H9 (cell line): ENCODE measurements at regions not wholly inside any gene's neighbourhood (a gene's known extent, or its start where the extent isn't known, plus 50 kb on each side); places are given as distances from the start of the nearest gene placed in this dataset.

Source experiments
- DNase-seq: peaks from one replicate; pipeline ENCODE4 v3.0.0-alpha.2; 2017
- H2AFZ ChIP-seq: one replicate; pipeline ENCODE4 v1.6.1; 2013; ENCODE audit warnings: mild to moderate bottlenecking, low read length, control low read depth, moderate library complexity
- H2AK5ac ChIP-seq: 2 replicates; pipeline ENCODE4 v1.6.1; 2013; ENCODE audit warnings: low read length, control low read depth, mixed read lengths; ENCODE audit not compliant: insufficient read length
- H2BK120ac ChIP-seq: one replicate; pipeline ENCODE4 v1.6.1; 2013; ENCODE audit warnings: low read depth, mild to moderate bottlenecking, low read length, control low read depth, inconsistent platforms; ENCODE audit not compliant: poor library complexity, severe bottlenecking
- H2BK12ac ChIP-seq: 2 replicates; pipeline ENCODE4 v1.6.1; 2013; ENCODE audit warnings: low read length, control low read depth, mixed read lengths, low read depth; ENCODE audit not compliant: insufficient read length
- H2BK15ac ChIP-seq: 2 replicates; pipeline ENCODE4 v1.6.1; 2013; ENCODE audit warnings: low read depth, low read length, control low read depth
- H2BK20ac ChIP-seq: one replicate; pipeline ENCODE4 v1.6.1; 2013; ENCODE audit warnings: low read depth, mild to moderate bottlenecking, low read length, control low read depth, inconsistent platforms; ENCODE audit not compliant: poor library complexity, severe bottlenecking
- H2BK5ac ChIP-seq: 2 replicates; pipeline ENCODE4 v1.6.1; 2013; ENCODE audit warnings: low read length, control low read depth, mixed read lengths; ENCODE audit not compliant: insufficient read length
- H3K14ac ChIP-seq: 2 replicates; pipeline ENCODE4 v1.6.1; 2013; ENCODE audit warnings: low read length, control low read depth; ENCODE audit not compliant: insufficient read depth
- H3K18ac ChIP-seq: 2 replicates; pipeline ENCODE4 v1.6.1; 2013; ENCODE audit warnings: low read depth, mild to moderate bottlenecking, mixed read lengths, low read length, control low read depth; ENCODE audit not compliant: insufficient read length
- H3K23ac ChIP-seq: 2 replicates; pipeline ENCODE4 v1.6.1; 2013; ENCODE audit warnings: low read length, control low read depth, mixed read lengths, low read depth; ENCODE audit not compliant: insufficient read length
- H3K23me2 ChIP-seq: 2 replicates; pipeline ENCODE4 v1.6.1; 2013; ENCODE audit warnings: low read depth, mild to moderate bottlenecking, mixed read lengths, low read length, control low read depth; ENCODE audit not compliant: insufficient read length, poor library complexity, severe bottlenecking
- H3K27ac ChIP-seq: 2 replicates; pipeline ENCODE4 v1.5.1; 2013; ENCODE audit warnings: low read length, control low read depth, mixed read lengths, low read depth; ENCODE audit not compliant: insufficient read length
- H3K27me3 ChIP-seq: 2 replicates; pipeline ENCODE4 v1.6.1; 2013; ENCODE audit warnings: low read length, control low read depth, inconsistent platforms; ENCODE audit not compliant: insufficient read depth
- H3K4ac ChIP-seq: 2 replicates; pipeline ENCODE4 v1.6.1; 2013; ENCODE audit warnings: low read depth, mild to moderate bottlenecking, control low read depth, inconsistent platforms, low read length, moderate library complexity
- H3K4me1 ChIP-seq: 2 replicates; pipeline ENCODE4 v1.6.1; 2013; ENCODE audit warnings: low read length, control low read depth, inconsistent platforms; ENCODE audit not compliant: insufficient read depth
- H3K4me2 ChIP-seq: 2 replicates; pipeline ENCODE4 v1.6.1; 2013; ENCODE audit warnings: low read length, control low read depth, mixed read lengths; ENCODE audit not compliant: insufficient read length, insufficient read depth
- H3K56ac ChIP-seq: 2 replicates; pipeline ENCODE4 v1.6.1; 2013; ENCODE audit warnings: low read depth, mild to moderate bottlenecking, mixed read lengths, low read length, control low read depth; ENCODE audit not compliant: insufficient read length
- H3K79me1 ChIP-seq: 2 replicates; pipeline ENCODE4 v1.6.1; 2013; ENCODE audit warnings: low read depth, mild to moderate bottlenecking, moderate library complexity, low read length, control low read depth, inconsistent platforms; ENCODE audit not compliant: insufficient read depth, poor library complexity, severe bottlenecking
- H3K79me2 ChIP-seq: 2 replicates; pipeline ENCODE4 v1.6.1; 2013; ENCODE audit warnings: low read length, control low read depth, inconsistent platforms; ENCODE audit not compliant: insufficient read depth
- H3K9ac ChIP-seq: 2 replicates; pipeline ENCODE4 v1.6.1; 2013; ENCODE audit warnings: low read length, control low read depth, mixed read lengths; ENCODE audit not compliant: insufficient read length; ENCODE audit errors: extremely low read depth
- H3K9me3 ChIP-seq: one replicate; pipeline ENCODE4 v1.6.1; 2013; ENCODE audit warnings: low read depth, low read length, inconsistent platforms; ENCODE audit not compliant: control insufficient read depth
- H3T11ph ChIP-seq: one replicate; pipeline ENCODE4 v1.6.1; 2013; ENCODE audit warnings: mild to moderate bottlenecking, low read length, control low read depth, inconsistent platforms
- H4K20me1 ChIP-seq: one replicate; pipeline ENCODE4 v1.6.1; 2013; ENCODE audit not compliant: control insufficient read depth, insufficient read length, insufficient read depth
- H4K5ac ChIP-seq: 2 replicates; pipeline ENCODE4 v1.6.1; 2013; ENCODE audit warnings: low read depth, mild to moderate bottlenecking, mixed read lengths, low read length, control low read depth; ENCODE audit not compliant: insufficient read length
- H4K8ac ChIP-seq: replicated peaks from 2 replicates; pipeline ENCODE4 v1.6.1; 2013; ENCODE audit warnings: low read length, control low read depth, mixed read lengths, low read depth; ENCODE audit not compliant: insufficient read length
- H4K91ac ChIP-seq: 2 replicates; pipeline ENCODE4 v1.6.1; 2013; ENCODE audit warnings: low read depth, mild to moderate bottlenecking, moderate library complexity, mixed read lengths, low read length, control low read depth; ENCODE audit not compliant: insufficient read length
- H3K27ac Mint-ChIP-seq, 3 experiments: 2 replicates in 2 of 3; 3 replicates in 1 of 3; pipeline ENCODE4 v1.8.0; 2020 to 2021; ENCODE audit warnings: mixed read lengths in 3 of 3, mild to moderate bottlenecking in 1 of 3, moderate library complexity in 1 of 3
- H3K27me3 Mint-ChIP-seq: 2 replicates; pipeline ENCODE4 v1.8.0; 2021; ENCODE audit warnings: low read depth, mild to moderate bottlenecking, moderate library complexity, mixed read lengths
- H3K36me3 Mint-ChIP-seq, 3 experiments: 2 replicates in 2 of 3; 3 replicates in 1 of 3; pipeline ENCODE4 v1.8.0; 2020 to 2021; ENCODE audit warnings: low read depth in 3 of 3, mixed read lengths in 3 of 3; ENCODE audit not compliant: insufficient read depth in 1 of 3
- H3K4me1 Mint-ChIP-seq, 2 experiments: 2 replicates each; pipeline ENCODE4 v1.8.0; 2020; ENCODE audit warnings: mixed read lengths in 2 of 2
- H3K4me3 Mint-ChIP-seq, 2 experiments: 2 replicates in 1 of 2; 3 replicates in 1 of 2; pipeline ENCODE4 v1.8.0; 2020 to 2021; ENCODE audit warnings: mild to moderate bottlenecking in 2 of 2, mixed read lengths in 2 of 2, moderate library complexity in 1 of 2
- H3K9me3 Mint-ChIP-seq, 2 experiments: 2 replicates in 1 of 2; 3 replicates in 1 of 2; pipeline ENCODE4 v1.8.0; 2020; ENCODE audit warnings: mild to moderate bottlenecking in 2 of 2, mixed read lengths in 2 of 2, moderate library complexity in 1 of 2
- CTCF ChIP-seq: fragments of 200-600 bp; sonication (generic); conservative IDR thresholded peaks from 3 replicates; pipeline ENCODE4 v1.8.0; 2021; ENCODE audit warnings: antibody characterized with exemption, mild to moderate bottlenecking

- Histone ChIP-seq H3K4me2 (no peak overlapping the region), H3K18ac (no peak overlapping the region), H3K4ac (no peak overlapping the region), H2BK20ac (no peak overlapping the region), H4K5ac (no peak overlapping the region), H3T11ph (no peak overlapping the region), H3K23me2 (no peaks in the 10 kb centered on the region), H4K20me1 (no peaks in the 10 kb centered on the region), H4K91ac (no peak overlapping the region), H2BK15ac (no peak overlapping the region), H2AK5ac (no peak overlapping the region), H3K79me2 (no peaks in the 10 kb centered on the region), H3K27ac (no peak overlapping the region), H3K56ac (no peak overlapping the region), H2BK5ac (no peak overlapping the region), H2BK120ac (no peak overlapping the region), H3K9ac (no peak overlapping the region), H2AFZ (no peak overlapping the region), H3K14ac (no peak overlapping the region), H3K4me1 (no peaks in the 10 kb centered on the region), H3K27me3 (no peaks in the 10 kb centered on the region), H3K9me3 (no peaks in the 10 kb centered on the region), H2BK12ac (no peak overlapping the region), H4K8ac (no peak overlapping the region), H3K23ac (no peak overlapping the region), H3K79me1 (no peaks in the 10 kb centered on the region)
- H3K27me3 Mint-ChIP-seq: no peaks in the 10 kb centered on the region; the same call in 1 of the 2 replicates
- TF ChIP-seq CTCF: no peak
- H3K27ac Mint-ChIP-seq: no peak overlapping the region
- peaks cover 0 to 4% of the 10 kb centered on the region in 2 experiments; a peak in 1 of 4 replicates for H3K4me1 Mint-ChIP-seq
- DNase-seq: no peak
- H3K9me3 Mint-ChIP-seq: peaks cover 0 to 4% of the 10 kb centered on the region in 2 experiments; a peak in 2 of 5 replicates
- H3K4me3 Mint-ChIP-seq: no peak overlapping the region
- H3K36me3 Mint-ChIP-seq: no peaks in the 10 kb centered on the region
Measured at GRCh38 chr4:38366456-38366855, 297.5 kb upstream of the KLF3 start.
